Right hindlimb (tissue), 1 donor: ENCODE measurements at regions not wholly inside any gene's neighbourhood (a gene's known extent, or its start where the extent isn't known, plus 50 kb on each side); places are given as distances from the start of the nearest gene placed in this dataset.

Source experiments
- DNase-seq: peaks from one replicate; pipeline ENCODE4 v3.0.0-alpha.2; 2018

DNA sequence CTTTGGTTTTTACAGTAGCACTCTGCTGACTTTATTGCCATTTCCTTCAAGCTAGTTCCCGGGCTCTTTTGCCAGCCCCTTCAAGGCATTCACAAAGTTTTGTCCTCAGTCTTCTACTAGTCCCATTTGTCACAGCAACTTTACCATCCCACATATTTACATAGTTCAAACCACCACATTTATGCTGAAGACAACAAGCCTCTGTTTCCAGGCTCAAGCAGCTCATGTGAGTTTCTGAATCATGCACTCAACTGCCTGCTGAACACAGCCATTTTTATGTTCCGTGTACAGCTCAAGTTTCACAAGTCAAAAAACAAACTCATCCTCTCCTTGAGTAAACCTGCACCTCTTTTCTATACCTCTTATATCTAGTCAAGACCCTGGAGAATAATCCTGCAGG is 977.0 kb upstream of the SLC10A2 start:
- DNase-seq: no peak

DNA sequence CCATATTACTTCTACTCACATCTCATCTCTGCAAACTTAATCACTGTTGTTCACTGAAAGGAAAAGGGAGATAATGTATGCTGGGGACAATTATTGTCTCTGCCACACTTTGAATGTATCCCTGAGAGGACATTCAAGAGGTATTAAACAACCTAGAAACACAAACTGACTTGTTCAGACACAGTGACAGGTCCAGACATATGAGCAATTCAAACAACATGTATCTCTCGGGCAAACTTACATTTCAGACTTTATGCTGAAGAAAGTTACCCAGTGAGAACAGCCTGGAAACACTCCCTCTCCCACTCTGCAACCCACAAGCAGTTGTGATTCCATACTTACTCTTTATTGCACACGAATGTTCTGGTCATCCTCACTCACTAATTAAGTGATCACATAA is 968.7 kb upstream of the SLC10A2 start:
- DNase-seq: no peak

DNA sequence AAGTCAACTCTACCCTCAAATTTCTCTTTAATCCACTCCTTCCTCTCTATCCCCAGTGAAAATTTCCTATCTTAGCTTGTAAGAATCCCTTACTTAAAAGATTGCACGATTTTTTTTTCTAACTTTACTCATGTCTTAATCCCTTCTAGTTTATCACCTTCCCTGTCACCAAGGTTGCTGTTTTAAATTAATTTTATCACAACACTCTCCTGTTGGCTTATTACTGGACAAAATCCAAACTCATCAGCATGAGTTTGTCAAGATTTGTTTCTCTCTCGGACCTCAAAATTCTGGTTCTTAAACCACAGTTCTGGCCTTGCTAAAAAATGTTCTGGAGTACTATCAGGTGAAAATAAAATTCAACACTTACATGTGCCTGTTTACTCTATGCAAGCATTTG is 959.1 kb upstream of the SLC10A2 start:
- no peak for DNase-seq

DNA sequence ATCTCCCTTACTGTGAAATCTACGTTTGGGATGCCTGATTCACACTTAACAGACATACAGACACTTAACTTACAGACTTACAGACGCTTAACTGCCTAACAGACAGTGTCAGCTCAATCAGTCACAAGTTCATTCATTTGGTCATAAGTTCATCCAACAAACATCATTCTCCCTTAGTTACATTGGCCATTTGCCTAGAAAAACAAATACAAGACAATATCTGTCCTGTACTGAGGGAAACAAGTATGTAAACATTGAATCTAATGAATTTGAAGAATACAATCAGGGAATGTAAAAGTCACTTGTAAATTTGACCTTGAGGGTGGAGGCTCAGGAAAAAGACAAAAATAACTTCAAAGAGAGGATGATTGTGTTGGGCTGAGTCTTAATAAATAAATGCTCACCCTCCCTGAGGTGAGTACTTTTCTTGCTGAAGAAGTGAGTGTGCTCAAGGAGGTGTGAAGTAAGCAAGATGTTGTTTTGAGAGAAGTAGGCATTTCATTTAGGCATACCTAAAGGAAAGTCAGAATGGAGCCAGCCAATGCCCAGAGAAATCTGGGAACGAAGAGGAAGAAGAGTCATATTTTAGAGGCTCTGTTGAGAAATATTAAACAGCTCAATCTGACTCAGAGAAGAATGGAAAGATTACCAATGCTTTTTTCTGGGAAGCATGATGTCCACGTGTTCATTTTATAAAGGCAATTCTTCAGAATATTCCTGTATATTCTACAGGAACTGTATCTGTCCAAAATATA is 958.4 kb upstream of the SLC10A2 start:
- no peak for DNase-seq

DNA sequence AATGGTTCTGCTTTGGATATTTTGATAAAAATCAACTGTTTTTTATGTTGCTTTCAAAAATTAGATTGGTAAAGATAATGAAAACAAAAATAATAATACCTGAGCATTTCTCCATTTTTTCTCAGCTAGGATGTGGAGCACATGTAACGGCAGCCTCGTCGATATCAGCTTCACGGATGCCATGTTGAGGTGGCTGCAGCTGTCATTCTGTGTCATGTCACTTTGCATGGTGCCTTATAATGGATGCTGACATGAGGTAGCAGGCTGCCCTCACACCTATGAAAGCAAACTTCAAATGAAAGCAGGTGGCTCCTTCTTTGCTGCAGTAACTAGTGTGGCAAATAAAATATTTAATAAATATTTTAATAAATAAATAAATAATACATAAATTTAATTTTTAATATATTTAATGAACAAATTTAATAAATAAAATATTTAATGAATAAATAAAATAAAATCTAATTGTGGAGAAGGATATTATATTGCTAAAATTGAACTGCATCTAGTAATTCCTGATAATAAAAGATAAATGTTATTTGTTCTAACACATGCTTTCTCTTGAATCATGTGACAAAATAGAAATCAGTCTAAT is 955.7 kb upstream of the SLC10A2 start:
- DNase-seq: no peak

DNA sequence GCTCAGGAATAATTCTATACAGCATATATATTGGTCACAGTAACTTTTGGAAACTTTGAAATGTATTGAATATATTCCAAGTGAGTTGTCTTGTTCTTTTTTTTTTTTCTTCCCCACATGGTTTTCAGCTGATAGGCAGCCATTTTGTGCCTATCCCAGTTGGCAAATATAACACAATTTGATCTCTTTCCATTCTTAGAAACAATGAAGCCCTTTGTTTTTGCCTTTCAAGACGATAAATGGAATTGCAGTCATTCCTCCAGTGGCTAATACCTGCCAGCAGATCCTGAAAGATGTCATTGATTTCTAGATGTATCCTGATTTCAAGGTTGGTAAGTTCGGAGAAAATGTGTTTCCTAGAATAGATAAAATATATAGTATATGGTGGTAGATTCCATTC is 951.1 kb upstream of the SLC10A2 start:
- no peak for DNase-seq

DNA sequence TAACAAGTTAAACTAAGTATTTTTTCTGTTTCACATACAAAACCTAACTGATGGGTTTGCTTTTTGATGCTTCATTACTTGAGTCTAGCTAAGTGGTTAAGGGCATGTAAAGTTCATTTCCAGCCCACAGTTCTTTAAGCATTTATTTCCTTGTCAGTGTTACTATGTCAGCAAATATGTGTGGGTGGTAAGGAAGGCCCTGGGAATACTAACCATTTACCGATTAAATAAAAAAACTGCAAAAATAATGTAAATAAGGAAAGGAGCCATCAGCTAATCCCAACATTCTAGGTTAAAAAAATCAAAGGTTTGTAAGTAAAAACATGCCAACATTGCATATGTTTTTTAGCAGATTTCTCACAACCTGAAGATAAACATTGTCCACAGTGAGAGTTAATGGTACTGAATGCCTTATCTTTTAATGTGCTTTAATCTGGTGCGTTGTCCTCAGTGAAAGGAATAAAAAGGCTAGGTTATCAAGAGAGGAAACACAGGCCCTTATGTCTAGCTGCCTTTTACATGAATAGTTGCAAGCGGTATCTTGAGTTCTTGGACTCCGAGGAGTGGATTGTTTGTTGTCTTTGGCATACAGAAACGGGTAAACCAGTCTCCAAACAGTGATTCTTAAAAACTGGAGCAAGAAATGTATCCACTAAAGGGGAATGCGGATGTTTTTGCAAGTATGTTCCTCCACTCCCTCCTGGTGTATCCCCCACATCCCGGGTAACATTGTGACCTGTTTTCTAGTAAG is 949.6 kb upstream of the SLC10A2 start:
- no peak for DNase-seq

DNA sequence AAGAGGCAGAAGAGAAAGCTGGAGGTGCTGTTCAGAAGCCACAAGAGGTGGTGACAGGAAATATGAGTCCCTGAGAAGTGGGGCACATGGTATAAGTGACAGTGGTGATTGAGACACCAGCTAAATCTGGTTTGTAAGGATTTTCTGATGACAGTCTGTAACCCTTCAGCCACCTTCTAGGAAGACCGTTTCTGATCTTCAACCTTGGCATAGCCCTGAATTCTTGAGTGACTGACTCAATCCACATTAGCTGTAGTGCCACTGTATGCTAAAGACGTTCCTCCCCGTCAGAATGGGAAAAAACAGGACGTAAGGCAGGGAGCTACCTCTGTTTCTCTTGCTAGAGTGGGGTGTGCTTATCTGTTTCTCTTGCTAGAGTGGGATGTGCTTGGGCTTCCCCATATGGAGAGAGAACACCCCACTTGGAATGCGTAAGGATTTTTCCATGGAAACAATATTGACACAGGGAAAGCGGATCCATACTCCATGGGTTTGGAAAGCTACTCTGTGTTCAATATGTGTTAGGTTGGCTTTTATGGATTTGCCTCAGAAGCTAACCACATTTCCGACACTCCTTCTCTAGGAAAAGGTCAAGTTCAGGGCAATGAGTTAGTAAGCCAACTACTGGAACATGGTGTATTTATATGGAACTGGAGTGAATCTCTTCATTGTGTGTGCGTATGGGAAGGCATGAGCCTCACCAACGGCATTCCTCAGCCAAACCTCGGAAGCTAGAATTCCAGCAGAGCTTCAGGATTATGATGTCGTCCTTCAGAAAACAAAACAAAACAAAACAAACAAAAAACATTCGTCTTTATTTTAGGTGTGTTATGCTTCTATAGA is 948.8 kb upstream of the SLC10A2 start:
- DNase-seq: no peak

DNA sequence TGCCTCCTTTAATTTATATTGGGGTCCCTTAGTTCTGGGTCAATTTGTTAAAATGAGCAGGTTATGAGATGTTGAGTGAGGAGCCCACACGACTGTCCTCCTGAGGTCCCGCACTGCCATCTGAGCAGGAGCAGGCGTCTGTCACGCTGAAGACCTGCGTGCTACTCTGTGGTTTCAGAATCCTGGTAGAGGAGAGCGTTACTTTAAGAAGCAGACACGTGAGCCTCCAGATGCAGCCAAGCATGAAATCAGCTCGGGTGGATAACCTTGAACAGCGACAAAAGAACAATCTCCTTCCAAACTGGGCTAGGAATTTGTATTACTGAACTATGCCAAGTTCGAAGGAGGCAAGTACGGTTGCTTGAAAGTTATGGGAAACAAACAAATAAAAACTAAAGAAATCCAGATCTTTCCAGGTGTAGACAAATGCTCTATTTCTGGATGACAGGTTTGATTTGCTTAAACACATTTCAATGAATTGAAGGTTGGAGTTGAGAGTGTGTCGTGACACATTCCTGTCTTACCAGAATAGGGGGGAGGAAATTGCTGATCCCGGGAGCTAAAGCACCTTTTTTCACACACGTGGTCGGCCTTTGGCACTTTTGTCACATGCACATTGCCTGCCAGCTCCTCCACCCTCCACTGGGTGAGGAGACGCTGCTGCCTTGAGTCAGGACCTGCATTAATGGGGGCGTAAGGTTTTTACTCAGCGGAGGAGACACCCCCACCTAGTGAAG is 945.5 kb upstream of the SLC10A2 start:
- no peak for DNase-seq

DNA sequence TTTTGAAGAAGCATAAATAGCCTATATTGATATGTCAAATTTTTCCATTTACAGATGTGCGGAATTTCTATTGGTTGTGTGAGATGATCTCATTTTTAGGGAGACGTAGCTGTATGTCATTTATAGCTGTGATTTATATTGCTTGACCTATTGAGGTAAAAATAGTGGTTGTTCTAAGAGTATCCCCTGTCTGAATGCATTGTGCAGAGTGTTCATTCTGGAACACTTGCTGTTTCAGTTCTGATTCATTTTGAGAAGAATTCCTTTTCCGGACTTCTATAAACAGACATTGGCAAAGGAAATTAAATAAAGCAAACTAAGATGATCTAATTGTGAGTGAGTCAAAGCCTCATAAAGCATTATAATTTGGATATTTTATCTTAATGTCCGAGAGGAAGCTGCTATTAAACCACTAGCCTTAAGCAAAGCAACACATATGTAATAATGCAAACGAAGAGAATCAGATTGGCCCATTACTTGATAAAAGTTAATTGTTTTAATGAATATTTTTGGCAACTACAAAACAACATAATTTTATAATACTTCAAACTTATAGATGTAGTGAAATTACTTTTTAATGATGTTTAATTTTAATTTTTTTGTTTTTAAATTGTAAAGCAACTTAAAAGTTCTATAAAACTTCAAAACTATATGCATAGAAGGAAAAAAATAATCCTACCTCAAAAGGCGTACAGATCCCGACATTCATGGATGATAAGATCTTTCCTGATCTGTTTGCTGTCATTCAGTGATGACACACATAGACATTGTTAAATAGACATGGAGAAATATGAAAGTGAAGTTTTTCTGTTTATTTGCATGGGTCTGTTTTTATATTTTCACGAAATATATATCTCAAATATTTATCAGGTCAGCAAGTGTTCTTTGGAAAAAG is 942.6 kb upstream of the SLC10A2 start:
- no peak for DNase-seq

DNA sequence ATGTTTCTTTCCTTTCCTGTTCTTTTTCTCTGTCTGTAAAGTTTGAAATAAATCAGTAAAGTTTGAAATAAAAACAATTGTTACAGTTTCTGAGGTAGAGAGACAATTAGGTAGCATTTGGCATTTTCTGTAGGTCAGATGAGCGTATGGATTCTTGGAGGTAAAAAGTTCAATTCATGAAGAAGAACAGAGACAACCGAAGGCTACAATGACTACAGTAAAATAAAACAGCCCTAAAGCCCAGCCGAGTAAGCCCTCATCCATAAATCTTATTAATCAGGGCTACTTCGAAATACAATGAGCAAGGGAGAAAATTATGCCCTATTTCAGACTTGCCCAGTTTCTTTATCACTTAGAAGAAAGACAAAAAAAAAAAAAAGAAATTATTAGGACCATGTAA is 941.9 kb upstream of the SLC10A2 start:
- DNase-seq: no peak

DNA sequence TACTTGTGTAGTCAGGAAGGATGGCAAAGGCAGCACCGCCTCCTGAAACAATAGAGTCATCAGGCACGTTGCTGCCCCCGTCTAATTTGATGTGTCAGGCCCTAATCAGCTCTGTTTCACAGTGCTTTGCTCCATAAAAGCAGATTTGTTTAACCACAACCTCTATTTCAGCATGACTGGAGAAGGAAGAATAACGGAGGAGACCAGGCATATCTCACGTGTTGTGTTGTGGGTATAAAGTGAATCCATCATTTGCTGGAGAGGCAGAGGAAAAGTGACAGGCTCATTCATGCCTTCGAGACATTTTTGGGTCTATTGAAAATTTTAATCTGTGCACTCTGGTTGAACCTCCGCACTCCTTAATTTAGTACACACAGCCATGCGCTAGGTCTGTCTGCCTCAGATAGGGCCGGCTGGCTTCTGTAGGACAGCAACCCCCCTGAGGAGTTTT is 940.4 kb upstream of the SLC10A2 start:
- DNase-seq: no peak

DNA sequence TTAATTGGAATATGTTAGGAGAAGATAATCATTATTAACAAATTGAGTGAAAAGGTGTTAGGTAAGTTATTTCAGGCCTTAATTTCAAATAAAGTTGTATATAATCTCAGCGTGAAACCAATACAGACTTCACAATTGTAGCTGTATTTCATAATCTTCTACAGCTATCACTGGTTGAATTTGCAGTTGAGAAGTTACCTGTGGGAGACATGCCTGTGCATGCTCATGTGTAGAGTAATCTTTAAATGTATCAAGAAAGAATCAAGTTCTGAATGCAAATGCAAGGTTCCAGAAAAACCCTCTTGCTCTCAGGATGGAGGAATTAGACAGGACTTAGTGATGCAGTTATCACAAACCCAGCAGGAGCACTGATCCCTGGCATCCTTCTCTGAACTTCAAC is 938.4 kb upstream of the SLC10A2 start:
- DNase-seq: no peak

DNA sequence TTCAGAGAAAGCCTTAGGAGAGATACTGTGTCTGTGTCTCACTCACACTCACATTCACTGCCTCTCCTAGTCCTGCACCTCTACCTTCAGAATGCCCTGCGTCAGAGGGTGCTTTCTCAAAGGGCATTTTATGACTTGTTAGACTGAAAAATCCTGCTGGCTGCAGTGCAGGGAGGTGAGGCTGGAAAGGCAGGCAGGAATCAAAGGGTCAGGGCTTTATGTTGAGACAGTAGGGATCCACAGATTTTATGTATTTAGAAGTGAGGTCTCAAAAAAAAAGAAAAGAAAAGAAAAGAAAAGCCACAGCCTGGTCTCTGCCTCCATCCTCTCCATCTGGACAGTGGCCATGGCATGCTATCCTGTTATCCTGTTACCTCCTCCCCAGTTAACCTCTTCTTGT is 936.0 kb upstream of the SLC10A2 start:
- no peak for DNase-seq

DNA sequence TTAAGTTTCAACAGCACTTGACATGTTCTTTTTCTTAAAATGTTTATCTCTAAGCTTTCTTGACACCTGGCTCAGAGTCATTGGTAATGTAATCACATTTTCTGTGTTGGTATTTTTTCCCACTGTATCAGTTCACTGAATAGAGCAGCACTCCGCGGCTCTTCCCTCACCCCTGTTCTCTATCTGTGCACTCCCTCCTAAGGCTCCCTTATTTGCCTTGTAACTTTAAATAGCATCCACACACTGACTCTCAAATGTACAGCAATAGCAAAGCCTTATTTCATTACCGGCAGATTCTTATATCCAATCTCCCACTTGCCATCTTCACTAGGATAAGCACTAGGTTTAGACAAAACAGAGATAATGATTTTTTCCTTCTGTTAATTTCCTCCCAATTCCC is 935.5 kb upstream of the SLC10A2 start:
- no peak for DNase-seq

DNA sequence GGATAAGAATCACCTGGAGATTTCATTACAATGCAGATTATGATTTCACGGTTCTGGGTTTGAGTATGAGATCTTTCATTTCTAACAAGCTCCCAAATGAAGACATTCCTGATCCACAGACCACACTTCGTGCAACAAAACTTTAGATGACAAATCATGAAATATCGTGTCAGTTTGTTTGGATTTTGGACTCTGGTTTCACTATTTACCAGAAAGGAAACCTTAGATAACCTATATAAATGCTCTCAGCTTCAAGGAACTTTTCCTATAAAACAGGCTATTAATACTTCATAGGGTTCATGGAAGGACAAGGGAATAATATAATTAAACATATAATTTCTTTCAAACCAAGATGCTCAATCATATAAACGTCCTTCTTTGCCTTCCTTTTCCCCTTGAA is 930.5 kb upstream of the SLC10A2 start:
- DNase-seq: no peak

DNA sequence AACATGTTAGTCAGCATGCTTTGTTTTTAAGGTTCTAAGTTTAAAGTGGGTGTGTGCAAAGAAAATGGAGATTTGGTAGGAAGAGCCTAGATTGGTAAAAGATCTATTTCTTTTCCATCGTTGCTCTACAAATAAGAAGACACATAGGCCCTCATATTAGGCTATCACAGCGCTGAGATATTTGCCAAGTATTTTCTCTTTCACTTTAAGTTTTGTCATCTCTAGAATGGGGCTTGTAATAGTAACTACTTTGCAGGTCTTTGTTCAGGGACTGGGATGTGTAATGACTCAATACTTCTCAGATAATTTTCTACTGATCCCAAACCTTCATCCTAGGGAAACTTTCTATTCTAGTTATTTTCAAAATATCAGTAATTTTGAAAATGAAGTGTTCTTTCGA is 917.7 kb upstream of the SLC10A2 start:
- DNase-seq: no peak

DNA sequence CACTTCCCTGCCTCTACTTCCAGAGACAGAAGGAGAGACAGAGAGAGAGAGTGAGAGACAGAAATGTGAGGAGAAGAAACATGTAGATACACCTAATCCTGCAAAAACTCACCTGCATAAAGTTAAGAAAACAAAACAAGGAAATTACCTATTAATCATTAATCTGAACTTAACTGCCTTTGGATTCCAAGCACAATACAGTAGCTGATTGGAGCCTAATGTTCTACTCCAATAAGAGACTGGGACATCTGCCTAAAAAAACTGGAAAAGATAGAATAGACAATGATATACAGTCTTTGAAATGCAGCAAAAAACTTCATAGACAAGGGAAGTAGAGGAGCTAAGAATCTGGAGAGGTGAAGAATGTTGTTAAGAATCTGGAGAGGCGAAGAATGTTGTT is 910.2 kb upstream of the SLC10A2 start:
- no peak for DNase-seq

DNA sequence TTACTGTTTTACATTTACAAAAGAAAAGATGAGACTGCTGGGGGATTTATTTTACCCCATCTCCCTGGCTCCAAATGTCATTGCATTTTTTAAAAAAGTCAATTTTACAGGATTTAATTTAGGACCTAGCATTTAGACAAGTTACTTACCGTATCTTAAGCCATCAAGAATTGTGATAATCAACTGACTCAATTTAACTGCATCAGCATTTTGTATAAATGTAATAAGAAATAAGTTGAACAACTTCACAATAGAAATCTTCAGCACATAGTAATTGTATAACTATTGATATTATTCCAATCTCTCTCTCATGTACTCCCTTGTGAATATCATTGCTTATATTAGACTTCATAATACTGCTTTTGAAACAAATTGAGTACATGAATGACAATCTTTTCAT is 907.5 kb upstream of the SLC10A2 start:
- DNase-seq: no peak

DNA sequence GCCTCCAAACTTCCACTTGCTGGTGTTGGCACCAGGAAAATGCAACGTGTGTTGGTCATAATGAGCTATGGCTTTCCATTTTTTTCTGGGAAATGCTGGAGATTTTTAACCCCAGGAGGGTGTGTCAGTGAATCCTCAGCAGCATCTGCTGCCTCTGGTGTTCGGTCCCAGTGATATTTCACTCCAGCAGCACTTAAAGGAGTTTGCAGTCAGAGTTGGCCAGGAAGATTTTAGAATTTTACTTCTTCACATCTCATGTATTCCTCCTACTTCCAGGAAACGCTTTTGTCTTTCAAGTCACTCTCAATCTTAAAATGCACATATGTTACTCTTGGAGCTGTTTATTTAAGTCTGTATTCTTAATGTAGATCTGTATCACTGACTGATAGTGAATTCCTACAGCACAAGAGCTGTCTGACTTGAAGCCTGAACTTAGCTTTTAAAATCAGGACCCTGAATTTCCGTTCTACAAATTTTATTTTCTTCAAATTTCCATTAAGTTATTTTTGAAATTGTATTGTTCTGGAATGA is 903.4 kb upstream of the SLC10A2 start:
- no peak for DNase-seq
